Activated CD8-positive, alpha-beta T cell treated with anti-CD3 and anti-CD28 coated beads for 36 hours (primary cell): ENCODE measurements at regions not wholly inside any gene's neighbourhood (a gene's known extent, or its start where the extent isn't known, plus 50 kb on each side); places are given as distances from the start of the nearest gene placed in this dataset.

Experiments used
- ATAC-seq: fragments of 200-7000 bp; cut with Tn5 transposase; one replicate; pipeline ENCODE4 v1.10.0; 2021; ENCODE audit warnings: mild to moderate bottlenecking, moderate library complexity
- CTCF ChIA-PET: fragments of 350-600 bp; sonication (Branson Sonifier 250); formaldehyde crosslinking; loops from one replicate; lab custom pipeline; 2021; ENCODE audit warnings: antibody characterized with exemption; lab: Charles Lee
- POLR2A ChIA-PET: fragments of 350-600 bp; sonication (Branson Sonifier 250); formaldehyde crosslinking; loops from one replicate; lab custom pipeline; 2021; ENCODE audit warnings: antibody characterized with exemption; lab: Charles Lee
- DNase-seq: peaks from one replicate; pipeline ENCODE4 v3.0.0-alpha.2; 2020
- H3K27ac Mint-ChIP-seq: one replicate; pipeline ENCODE4 v1.8.0; 2021; ENCODE audit warnings: mild to moderate bottlenecking, mixed read lengths
- H3K27me3 Mint-ChIP-seq: one replicate; pipeline ENCODE4 v1.8.0; 2021; ENCODE audit warnings: mixed read lengths
- H3K36me3 Mint-ChIP-seq: one replicate; pipeline ENCODE4 v1.8.0; 2021; ENCODE audit warnings: low read depth, mixed read lengths
- H3K4me1 Mint-ChIP-seq: one replicate; pipeline ENCODE4 v1.8.0; 2021; ENCODE audit warnings: low read depth, mixed read lengths
- H3K4me3 Mint-ChIP-seq: one replicate; pipeline ENCODE4 v1.8.0; 2021; ENCODE audit warnings: mild to moderate bottlenecking, moderate library complexity, mixed read lengths
- H3K9me3 Mint-ChIP-seq: one replicate; pipeline ENCODE4 v1.8.0; 2021; ENCODE audit warnings: mixed read lengths
- CTCF ChIP-seq: fragments of 200-600 bp; IDR thresholded peaks from one replicate; pipeline ENCODE4 v1.8.0; 2022; ENCODE audit warnings: antibody characterized with exemption, mild to moderate bottlenecking
- intact Hi-C: fragments of 100-400 bp; cut with micrococcal nuclease; formaldehyde crosslinking; loops from one replicate; pipeline ENCODE4 v1.10.0; 2022

- H3K4me1 Mint-ChIP-seq, result peaks cover 2% of the 10 kb centered on the region
- TF ChIP-seq CTCF, result no peak
- ATAC-seq (no peak), DNase-seq (no peak)
- CTCF ChIA-PET, result interaction anchor here (1.3 kb wide), 1 partner anchor 64 kb away, joined by 3 read pairs; no protein-coding TSS in a partner anchor
- no peaks in the 10 kb centered on the region for H3K36me3 Mint-ChIP-seq
- intact Hi-C loops, result no loop called here
- no peak overlapping the region for H3K4me3 Mint-ChIP-seq
- H3K27me3 Mint-ChIP-seq, result no peaks in the 10 kb centered on the region
- H3K9me3 Mint-ChIP-seq, result peaks cover 14% of the 10 kb centered on the region
- H3K27ac Mint-ChIP-seq, result no peak overlapping the region
- POLR2A ChIA-PET, result no interaction called here
Observed at GRCh38 chr2:21422724-21423522, 299.2 kb downstream of the TDRD15 start.

DNA sequence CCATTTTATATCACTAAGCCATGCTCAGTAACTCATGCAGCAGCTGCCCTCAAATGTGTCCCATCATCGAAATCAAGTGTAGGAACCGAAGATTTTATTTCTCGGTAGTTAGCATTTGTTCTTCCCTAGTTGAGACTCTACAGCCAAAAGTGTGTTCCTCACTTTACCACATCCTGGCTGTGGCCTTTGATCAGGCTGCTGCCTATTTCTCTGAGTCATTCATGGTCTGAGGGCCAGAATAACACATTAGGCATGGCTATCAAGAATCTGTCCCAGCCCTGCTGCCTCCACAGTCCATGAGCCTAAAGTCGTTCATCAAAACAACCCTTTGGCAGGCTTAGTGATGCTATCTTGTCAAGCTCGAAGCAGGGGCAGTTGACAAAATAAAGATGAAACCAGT, 300.1 kb downstream of the TDRD15 start:
- no peak for ATAC-seq
- intact Hi-C loops, result no loop called here
- Mint-ChIP-seq H3K4me3 (no peak overlapping the region), H3K36me3 (no peaks in the 10 kb centered on the region), H3K27ac (no peak overlapping the region), H3K27me3 (no peaks in the 10 kb centered on the region), H3K9me3 (peaks cover 14% of the 10 kb centered on the region), H3K4me1 (peaks cover 2% of the 10 kb centered on the region)
- TF ChIP-seq CTCF, result no peak
- ChIA-PET CTCF (no interaction called here), POLR2A (no interaction called here)
- DNase-seq, result no peak

- no peak overlapping the region for H3K27ac Mint-ChIP-seq
- TF ChIP-seq CTCF, result no peak
- peaks cover 14% of the 10 kb centered on the region for H3K9me3 Mint-ChIP-seq
- no peak for ATAC-seq
- no peak for DNase-seq
- intact Hi-C loops, result no loop called here
- ChIA-PET POLR2A (no interaction called here), CTCF (no interaction called here)
- no peaks in the 10 kb centered on the region for H3K27me3 Mint-ChIP-seq
- H3K36me3 Mint-ChIP-seq, result no peaks in the 10 kb centered on the region
- H3K4me1 Mint-ChIP-seq, result peaks cover 2% of the 10 kb centered on the region
- no peak overlapping the region for H3K4me3 Mint-ChIP-seq
Observed at GRCh38 chr2:21424375-21424774, 300.6 kb downstream of the TDRD15 start.

- no peak overlapping the region for H3K27ac Mint-ChIP-seq
- CTCF ChIA-PET, result no interaction called here
- no peaks in the 10 kb centered on the region for H3K27me3 Mint-ChIP-seq
- H3K9me3 Mint-ChIP-seq, result peaks cover 10% of the 10 kb centered on the region
- TF ChIP-seq CTCF, result no peak
- intact Hi-C loops, result no loop called here
- DNase-seq (no peak), ATAC-seq (no peak)
- POLR2A ChIA-PET, result no interaction called here
- peaks cover 2% of the 10 kb centered on the region for H3K4me1 Mint-ChIP-seq
- H3K36me3 Mint-ChIP-seq, result no peaks in the 10 kb centered on the region
- no peak overlapping the region for H3K4me3 Mint-ChIP-seq
Observed at GRCh38 chr2:21427606-21428005, 303.8 kb downstream of the TDRD15 start.

- ChIA-PET POLR2A (no interaction called here), CTCF (no interaction called here)
- H3K27ac Mint-ChIP-seq, result no peak overlapping the region
- H3K27me3 Mint-ChIP-seq, result no peaks in the 10 kb centered on the region
- ATAC-seq, result no peak
- TF ChIP-seq CTCF, result no peak
- intact Hi-C loops, result no loop called here
- H3K36me3 Mint-ChIP-seq, result no peaks in the 10 kb centered on the region
- H3K4me3 Mint-ChIP-seq, result no peak overlapping the region
- peaks cover 2% of the 10 kb centered on the region for H3K4me1 Mint-ChIP-seq
- H3K9me3 Mint-ChIP-seq, result peaks cover 6% of the 10 kb centered on the region
- DNase-seq, result no peak
Observed at GRCh38 chr2:21428754-21429153, 305.0 kb downstream of the TDRD15 start.
